ENCODE measurements at regions not wholly inside any gene's neighbourhood (a gene's known extent, or its start where the extent isn't known, plus 50 kb on each side); places are given as distances from the start of the nearest gene placed in this dataset.
"Not testable (repeated sequence)": the region's sequence is repeated elsewhere in the genome, so short reads cannot be mapped to it uniquely, and the experiment has no call there.

DNA sequence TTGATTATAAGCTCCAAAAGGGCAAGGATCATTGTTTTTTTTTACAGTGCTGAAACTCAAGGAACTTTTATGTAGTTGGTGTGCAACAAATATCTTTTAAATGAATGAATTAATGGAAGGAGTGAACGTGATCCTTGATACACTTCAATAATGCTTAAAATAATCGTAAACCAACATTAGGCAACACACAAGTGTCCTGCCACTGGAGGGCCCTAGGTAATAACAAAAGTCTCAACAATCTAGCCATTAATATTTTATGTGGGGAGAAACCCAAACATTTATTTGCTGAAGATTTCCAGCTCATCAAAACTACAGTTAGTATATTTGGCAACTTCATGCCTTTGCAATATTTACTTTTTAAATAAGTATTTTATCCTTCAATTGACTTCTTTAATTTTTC lies 309.0 kb upstream of the FBXL7 start:
- no peak for DNase-seq

DNA sequence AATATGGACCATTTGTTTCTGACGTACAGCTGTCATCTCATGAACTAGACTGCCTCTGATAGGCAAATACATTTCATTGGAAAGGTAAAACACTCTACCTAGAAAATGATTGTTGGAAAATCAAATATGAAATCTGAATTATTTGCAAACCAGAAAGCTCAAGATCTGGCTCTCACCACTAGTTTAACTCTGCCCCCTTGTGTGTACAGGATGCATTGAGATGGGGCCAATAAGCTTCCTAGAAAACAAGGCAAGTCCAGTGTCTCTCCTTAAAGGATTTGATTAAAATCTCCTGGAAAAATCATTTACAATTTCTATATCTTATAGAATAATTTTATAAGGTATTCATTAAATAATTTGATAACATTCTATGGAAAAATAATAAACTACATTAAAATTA lies 311.9 kb upstream of the ANKH start:
- DNase-seq = no peak

- no peak for DNase-seq
Observed at GRCh38 chr5:15170173-15170572, 298.6 kb upstream of the ANKH start.

GRCh38 chr5:15168358-15168757 lies 296.8 kb upstream of the ANKH start:
- no peak for DNase-seq

DNA sequence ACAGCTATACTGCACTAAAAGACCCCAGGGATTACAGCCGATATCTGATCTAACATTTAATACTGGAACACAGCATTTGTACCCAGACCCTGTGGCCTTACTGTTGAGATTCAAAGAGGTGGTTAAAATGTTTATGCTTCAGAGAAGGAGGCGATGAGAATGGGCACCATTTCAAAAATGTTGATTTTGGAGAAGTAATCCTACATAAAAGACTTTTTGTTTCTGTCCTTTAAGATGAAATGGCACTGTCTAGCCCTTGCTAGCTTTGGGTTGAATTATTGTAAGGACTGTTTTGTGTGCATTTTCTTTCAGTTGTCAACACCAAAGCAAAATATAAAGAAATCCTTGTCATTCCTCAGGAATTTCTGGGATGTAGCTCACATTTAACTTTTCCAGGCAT lies 288.5 kb upstream of the ANKH start:
- DNase-seq = no peak

- DNase-seq = no peak
Observed at GRCh38 chr5:15159606-15160005, 288.0 kb upstream of the ANKH start.

- DNase-seq = no peak
Observed at GRCh38 chr5:15142458-15142857, 270.9 kb upstream of the ANKH start.

DNA sequence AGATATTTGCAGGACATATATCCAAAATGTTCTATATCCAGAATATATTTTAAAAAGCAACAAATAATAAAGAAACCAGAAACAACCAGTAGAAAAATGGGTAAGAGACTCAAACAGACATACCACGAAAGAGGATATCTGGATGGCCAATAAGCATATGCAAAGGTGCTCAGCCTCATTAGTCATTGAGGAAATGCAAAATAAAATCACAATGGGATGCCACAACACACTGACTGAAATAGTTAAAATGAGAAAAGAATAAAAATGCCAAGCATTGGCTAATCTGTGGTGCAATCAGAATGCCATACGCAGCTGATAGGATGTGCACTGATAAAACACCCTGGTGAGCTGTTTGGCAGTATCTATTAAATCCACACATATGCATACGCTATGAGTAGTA lies 265.8 kb upstream of the ANKH start:
- no peak for DNase-seq

- no peak for DNase-seq
Observed at GRCh38 chr5:15135661-15136060, 264.1 kb upstream of the ANKH start.

- DNase-seq = no peak
Observed at GRCh38 chr5:15133456-15133965, 261.9 kb upstream of the ANKH start.

- DNase-seq = no peak
Observed at GRCh38 chr5:15132816-15133405, 261.3 kb upstream of the ANKH start.

DNA sequence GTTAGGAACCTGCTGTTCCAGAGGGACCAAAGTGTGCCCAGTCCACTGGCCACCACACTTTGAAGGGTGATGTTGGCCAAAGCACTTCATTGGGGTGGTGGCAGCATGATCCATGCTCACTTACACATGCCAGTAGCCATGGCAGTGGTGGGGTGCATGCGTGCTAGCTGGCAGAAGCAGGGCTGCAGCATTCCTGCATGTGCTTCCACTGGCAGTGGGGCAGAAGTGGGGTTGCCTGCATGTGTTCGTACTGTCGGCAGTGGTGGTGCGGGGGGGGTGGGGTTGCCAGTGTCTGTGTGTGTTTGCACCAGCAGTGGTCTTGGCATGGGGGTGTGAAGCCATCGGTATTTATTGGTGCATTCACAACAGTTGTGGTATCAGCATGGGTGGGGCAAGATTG lies 260.3 kb upstream of the ANKH start:
- no peak for DNase-seq

DNA sequence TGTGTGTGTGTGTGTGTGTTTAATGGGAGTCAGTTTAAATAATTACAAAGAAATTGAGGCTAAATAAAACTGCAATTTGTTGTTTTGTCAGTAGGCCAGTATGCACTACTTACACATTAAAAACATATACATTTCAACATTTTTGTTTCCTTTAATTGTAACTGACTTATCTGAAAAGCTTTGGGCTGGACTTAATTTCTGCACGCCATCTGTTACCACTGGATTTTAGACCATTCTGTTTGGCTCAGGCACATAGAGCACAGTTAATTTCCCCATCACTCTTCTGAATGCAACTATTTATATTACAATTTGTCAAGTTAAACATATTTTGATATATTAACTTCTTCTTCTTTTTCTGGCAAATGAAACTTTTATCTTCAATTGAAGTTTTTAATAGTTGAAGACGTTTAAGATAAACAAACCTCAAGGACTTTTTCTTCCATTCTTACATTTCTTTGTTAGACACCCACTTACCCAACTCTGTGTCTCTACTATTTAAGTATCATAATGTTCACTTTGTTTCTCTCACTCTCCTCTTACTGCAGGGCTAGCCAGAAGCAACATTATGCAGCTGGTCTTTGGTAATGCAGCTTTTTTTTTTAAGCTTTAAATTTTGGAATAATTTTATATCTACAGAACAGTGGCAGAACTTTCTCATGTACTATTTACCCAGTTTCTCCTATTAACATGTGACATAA lies 253.4 kb upstream of the ANKH start:
- DNase-seq = no peak

DNA sequence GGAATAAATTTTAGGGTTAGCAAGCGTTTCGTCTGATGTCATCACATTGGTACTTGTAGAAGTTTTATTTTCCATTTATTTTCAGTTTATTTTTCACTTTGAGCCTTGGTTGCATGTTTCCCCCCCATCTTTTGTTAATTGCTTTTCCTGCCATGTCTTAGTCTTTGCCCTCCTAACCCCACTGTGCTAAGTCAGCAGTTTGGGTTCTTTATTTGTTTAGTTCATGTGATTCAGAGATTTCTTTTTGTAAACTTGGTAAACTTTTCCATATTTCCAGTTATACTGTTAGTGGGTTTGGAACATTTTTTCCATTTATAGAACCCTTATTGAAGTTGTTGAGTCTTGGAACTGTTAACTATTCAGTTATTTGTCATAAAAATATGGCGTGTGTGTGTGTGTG lies 252.9 kb upstream of the ANKH start:
- no peak for DNase-seq

- no peak for DNase-seq
Observed at GRCh38 chr5:15117688-15118087, 246.1 kb upstream of the ANKH start.

DNA sequence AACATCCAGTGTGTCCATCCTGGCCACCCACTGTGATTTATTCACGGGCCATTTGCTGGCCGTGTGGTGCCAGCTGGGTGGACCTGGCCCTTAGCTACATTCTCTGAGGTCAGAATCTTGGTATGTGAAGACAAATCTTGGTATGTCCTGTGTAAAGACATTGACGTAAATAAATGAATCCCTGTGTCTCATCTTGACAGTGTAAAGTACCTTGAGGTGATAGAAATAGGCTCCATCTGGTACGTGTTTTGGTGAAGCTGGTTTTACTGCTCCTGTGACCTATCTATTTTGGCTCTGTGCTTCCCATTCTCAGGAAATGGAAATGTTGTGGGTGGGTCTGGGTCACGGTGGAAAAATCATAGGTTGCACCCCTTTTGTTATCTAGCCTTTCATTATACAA lies 245.4 kb upstream of the ANKH start:
- DNase-seq = no peak

- DNase-seq = no peak
Observed at GRCh38 chr5:15106530-15107283, 235.1 kb upstream of the ANKH start.

DNA sequence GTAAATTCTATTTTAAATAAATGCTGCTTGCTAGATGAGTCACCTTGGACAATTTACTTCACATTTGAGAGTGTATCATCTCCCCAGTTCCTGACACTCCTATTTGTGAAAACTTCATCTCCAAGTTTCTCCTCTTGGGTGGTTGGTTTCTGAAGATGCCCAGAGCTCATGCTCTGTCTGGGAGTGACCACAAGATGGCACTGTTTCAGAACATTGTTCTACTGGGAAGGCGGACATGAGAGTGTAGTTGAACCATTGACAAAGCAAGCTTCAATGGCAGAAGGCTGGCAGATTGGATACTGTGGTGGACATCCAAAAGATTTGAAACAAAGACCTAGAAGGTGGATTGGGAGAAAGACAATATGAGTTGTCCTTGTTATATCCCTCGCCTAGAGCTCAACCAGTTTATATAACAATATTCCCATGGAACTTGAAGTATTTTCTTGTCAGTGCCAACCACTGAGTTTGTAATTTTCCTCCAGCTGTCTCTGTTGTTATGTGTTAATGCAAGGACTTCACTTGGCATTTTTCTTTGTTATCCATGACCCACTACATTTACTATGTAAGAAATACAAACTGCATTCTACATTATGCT lies 234.3 kb upstream of the ANKH start:
- DNase-seq = peak; percentile 20

GRCh38 chr5:15103864-15104263 lies 232.3 kb upstream of the ANKH start:
- DNase-seq = no peak

GRCh38 chr5:15103130-15103529 lies 231.6 kb upstream of the ANKH start:
- DNase-seq = no peak

GRCh38 chr5:15097552-15097951 lies 226.0 kb upstream of the ANKH start:
- no peak for DNase-seq

DNA sequence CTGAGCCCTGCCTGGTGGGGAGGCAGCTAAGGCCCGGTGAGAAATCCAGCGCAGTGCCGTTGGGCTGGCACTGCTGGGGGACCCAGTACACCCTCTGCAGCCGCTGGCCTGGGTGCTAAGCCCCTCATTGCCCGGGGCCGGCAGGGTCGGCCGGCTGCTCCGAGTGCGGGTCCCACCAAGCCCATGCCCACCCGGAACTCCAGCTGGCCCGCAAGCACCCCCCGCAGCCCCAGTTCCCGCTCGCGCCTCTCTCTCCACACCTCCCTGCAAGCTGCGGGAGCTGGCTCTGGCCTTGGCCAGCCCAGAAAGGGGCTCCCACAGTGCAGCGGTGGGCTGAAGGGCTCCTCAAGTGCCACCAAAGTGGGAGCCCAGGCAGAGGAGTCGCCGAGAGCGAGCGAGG lies 225.1 kb upstream of the ANKH start:
- DNase-seq = not testable (repeated sequence)

GRCh38 chr5:15092801-15093200 lies 221.2 kb upstream of the ANKH start:
- DNase-seq = no peak

- no peak for DNase-seq
Observed at GRCh38 chr5:15085671-15086070, 214.1 kb upstream of the ANKH start.
